CD14-positive monocyte (primary cell): ENCODE measurements at regions not wholly inside any gene's neighbourhood (a gene's known extent, or its start where the extent isn't known, plus 50 kb on each side); places are given as distances from the start of the nearest gene placed in this dataset.

Source experiments
- DNase-seq, 3 donors: peaks; one replicate each; pipeline ENCODE4 v3.0.0-alpha.2; 2011 to 2022
- H2AFZ ChIP-seq: 2 replicates; pipeline ENCODE4 v1.6.0; 2012; ENCODE audit warnings: mild to moderate bottlenecking, low read depth, low read length, inconsistent platforms; ENCODE audit not compliant: insufficient read depth, poor library complexity, severe bottlenecking
- H3K27ac ChIP-seq, 2 donors: 1 replicate in 1 of 2; 2 replicates in 1 of 2; pipeline ENCODE4 v1.5.1; 2012 to 2013; ENCODE audit warnings: low read length in 2 of 2, control low read depth in 1 of 2, inconsistent platforms in 1 of 2, low read depth in 1 of 2, mild to moderate bottlenecking in 1 of 2
- H3K27me3 ChIP-seq, 2 donors: one replicate each; pipeline versions ENCODE4 v1.6.0 to v1.6.1; 2011 to 2013; ENCODE audit warnings: low read length in 2 of 2; ENCODE audit not compliant: control insufficient read depth in 2 of 2, insufficient read depth in 2 of 2
- H3K36me3 ChIP-seq, 2 donors: replicated peaks in 1 of 2; 1 replicate in 1 of 2; 2 replicates in 1 of 2; pipeline versions ENCODE4 v1.5.1 to v1.6.1; 2012 to 2013; ENCODE audit warnings: low read length in 2 of 2, control low read depth in 1 of 2, inconsistent platforms in 1 of 2, mild to moderate bottlenecking in 1 of 2; ENCODE audit not compliant: insufficient read depth in 2 of 2, control insufficient read depth in 1 of 2
- H3K4me1 ChIP-seq, 2 donors: 1 replicate in 1 of 2; 2 replicates in 1 of 2; pipeline versions ENCODE4 v1.5.1 to v1.6.1; 2012 to 2013; ENCODE audit warnings: low read length in 2 of 2, control low read depth in 1 of 2, inconsistent platforms in 1 of 2, mild to moderate bottlenecking in 1 of 2, moderate library complexity in 1 of 2; ENCODE audit not compliant: insufficient read depth in 2 of 2, control insufficient read depth in 1 of 2
- H3K4me2 ChIP-seq: replicated peaks from 2 replicates; pipeline ENCODE3; 2012; ENCODE audit warnings: low read length, moderate library complexity, mild to moderate bottlenecking; ENCODE audit not compliant: poor library complexity, severe bottlenecking; ENCODE audit errors: extremely low read depth
- H3K4me3 ChIP-seq, 3 experiments: fragments of 200-600 bp in 1 of 3; sonication (generic) in 1 of 3; replicated peaks in 1 of 3; 1 replicate in 2 of 3; 2 replicates in 1 of 3; pipeline ENCODE4 v1.5.1; 2011 to 2013; ENCODE audit warnings: low read length in 3 of 3, mild to moderate bottlenecking in 3 of 3, control low read depth in 2 of 3, low read depth in 2 of 3, inconsistent platforms in 1 of 3, moderate library complexity in 1 of 3
- H3K79me2 ChIP-seq: 2 replicates; pipeline ENCODE4 v1.6.0; 2012; ENCODE audit warnings: mild to moderate bottlenecking, control low read depth, inconsistent platforms, low read length, moderate library complexity; ENCODE audit not compliant: insufficient read depth
- H3K9ac ChIP-seq: 2 replicates; pipeline ENCODE4 v1.6.0; 2017; ENCODE audit warnings: low read length, mild to moderate bottlenecking; ENCODE audit not compliant: insufficient read depth, poor library complexity, severe bottlenecking
- H3K9me3 ChIP-seq, 2 donors: replicated peaks in 1 of 2; 1 replicate in 1 of 2; 2 replicates in 1 of 2; pipeline versions ENCODE4 v1.5.1 to v1.6.1; 2012 to 2013; ENCODE audit warnings: low read length in 2 of 2, control low read depth in 1 of 2; ENCODE audit not compliant: control insufficient read depth in 1 of 2, insufficient read depth in 1 of 2
- H4K20me1 ChIP-seq: 2 replicates; pipeline ENCODE4 v1.6.0; 2012; ENCODE audit warnings: mild to moderate bottlenecking, low read length, control low read depth, moderate library complexity; ENCODE audit not compliant: insufficient read depth
- H3K27ac Mint-ChIP-seq, 7 donors: one replicate each; pipeline ENCODE4 v1.8.0; 2020; ENCODE audit warnings: mild to moderate bottlenecking in 7 of 7, mixed read lengths in 7 of 7, moderate library complexity in 6 of 7, inconsistent platforms in 2 of 7
- H3K27me3 Mint-ChIP-seq, 3 donors: one replicate each; pipeline ENCODE4 v1.8.0; 2021 to 2022; ENCODE audit warnings: low read depth in 3 of 3, mild to moderate bottlenecking in 3 of 3, mixed read lengths in 3 of 3, moderate library complexity in 3 of 3, inconsistent platforms in 1 of 3
- H3K36me3 Mint-ChIP-seq, 2 donors: one replicate each; pipeline ENCODE4 v1.8.0; 2020; ENCODE audit warnings: mixed read lengths in 2 of 2, inconsistent platforms in 1 of 2, mild to moderate bottlenecking in 1 of 2
- H3K4me1 Mint-ChIP-seq: one replicate; pipeline ENCODE4 v1.8.0; 2020; ENCODE audit warnings: mild to moderate bottlenecking, mixed read lengths
- H3K4me3 Mint-ChIP-seq, 2 donors: one replicate each; pipeline ENCODE4 v1.8.0; 2020; ENCODE audit warnings: mild to moderate bottlenecking in 2 of 2, mixed read lengths in 2 of 2, moderate library complexity in 1 of 2
- H3K9me3 Mint-ChIP-seq, 7 donors: one replicate each; pipeline ENCODE4 v1.8.0; 2020 to 2022; ENCODE audit warnings: mixed read lengths in 7 of 7, mild to moderate bottlenecking in 6 of 7, moderate library complexity in 6 of 7, inconsistent platforms in 2 of 7
- CTCF ChIP-seq: fragments of 200-600 bp; IDR thresholded peaks from one replicate; pipeline ENCODE4 v1.8.0; 2022; ENCODE audit warnings: antibody characterized with exemption, mild to moderate bottlenecking
- WGBS: methylation state at CpG from one replicate; pipeline ENCODE4 v1.1.5; 2013; ENCODE audit warnings: missing lambda C conversion rate; ENCODE audit not compliant: insufficient coverage; 5-methylcytosine and 5-hydroxymethylcytosine counted together
- intact Hi-C, 2 donors: fragments of 100-400 bp; cut with micrococcal nuclease; formaldehyde crosslinking; loops; one replicate each; pipeline versions ENCODE4 v1.15.0 to v1.15.1; 2023

GRCh38 chr2:146025519-146025918 lies 1505.6 kb upstream of the ZEB2 start:
- H3K4me3 Mint-ChIP-seq = no peak overlapping the region
- no peaks in the 10 kb centered on the region for H3K4me1 ChIP-seq
- H3K36me3 ChIP-seq = no peaks in the 10 kb centered on the region
- no peak overlapping the region for H3K27ac Mint-ChIP-seq
- no peaks in the 10 kb centered on the region for H3K4me1 Mint-ChIP-seq
- no peak overlapping the region for H2AFZ ChIP-seq
- peaks cover 2 to 8% (median 3%) of the 10 kb centered on the region in 7 donors for H3K9me3 Mint-ChIP-seq
- no CpG with 5 or more reads among the region's 1 CpG for WGBS
- no peak overlapping the region for H3K27ac ChIP-seq
- TF ChIP-seq CTCF = no peak
- no peak overlapping the region for H3K4me2 ChIP-seq
- intact Hi-C loops = no loop called here
- no peaks in the 10 kb centered on the region for H3K79me2 ChIP-seq
- H3K27me3 ChIP-seq = no peaks in the 10 kb centered on the region
- H3K4me3 ChIP-seq = no peak overlapping the region
- peaks cover 0 to 4% (median 0%) of the 10 kb centered on the region in 3 donors for H3K27me3 Mint-ChIP-seq
- H4K20me1 ChIP-seq = no peaks in the 10 kb centered on the region
- H3K9me3 ChIP-seq = no peaks in the 10 kb centered on the region
- H3K36me3 Mint-ChIP-seq = no peaks in the 10 kb centered on the region
- DNase-seq = no peak
- H3K9ac ChIP-seq = no peak overlapping the region

- no peaks in the 10 kb centered on the region for H3K36me3 ChIP-seq
- no peak for DNase-seq
- Mint-ChIP-seq H3K4me3 (no peak overlapping the region), H3K27me3 (peaks cover 0 to 4% (median 0%) of the 10 kb centered on the region in 3 donors), H3K4me1 (no peaks in the 10 kb centered on the region), H3K36me3 (no peaks in the 10 kb centered on the region), H3K9me3 (peaks cover 2 to 8% (median 3%) of the 10 kb centered on the region in 7 donors), H3K27ac (no peak overlapping the region)
- no CpG with 5 or more reads among the region's 1 CpG for WGBS
- no peaks in the 10 kb centered on the region for H4K20me1 ChIP-seq
- H3K79me2 ChIP-seq = no peaks in the 10 kb centered on the region
- H3K4me3 ChIP-seq = no peak overlapping the region
- H3K9me3 ChIP-seq = no peaks in the 10 kb centered on the region
- TF ChIP-seq CTCF = no peak
- H3K9ac ChIP-seq = no peak overlapping the region
- H2AFZ ChIP-seq = no peak overlapping the region
- no peak overlapping the region for H3K27ac ChIP-seq
- H3K27me3 ChIP-seq = no peaks in the 10 kb centered on the region
- intact Hi-C loops = no loop called here
- no peaks in the 10 kb centered on the region for H3K4me1 ChIP-seq
- H3K4me2 ChIP-seq = no peak overlapping the region
Measured at GRCh38 chr2:146024212-146024743, 1504.4 kb upstream of the ZEB2 start.
